AG10803 (cell line): ENCODE measurements at regions not wholly inside any gene's neighbourhood (a gene's known extent, or its start where the extent isn't known, plus 50 kb on each side); places are given as distances from the start of the nearest gene placed in this dataset.

Source experiments
- DNase-seq: peaks from one replicate; pipeline ENCODE4 v3.0.0; 2010; ENCODE audit warnings: low read depth
- H3K4me3 ChIP-seq: 2 replicates; pipeline ENCODE4 v1.5.1; 2011; ENCODE audit warnings: mild to moderate bottlenecking, low read length, control low read depth
- CTCF ChIP-seq: conservative IDR thresholded peaks from 2 replicates; pipeline ENCODE4 v1.5.1; 2011; ENCODE audit warnings: mild to moderate bottlenecking, low read length, control low read depth, inconsistent platforms

- peak; percentile 29 for DNase-seq
- TF ChIP-seq CTCF = no peak
- H3K4me3 ChIP-seq = no peak overlapping the region
These were observed 1368.6 kb upstream of the ADGRL4 start for GRCh38 chr1:80375109-80375508.

- no peak overlapping the region for H3K4me3 ChIP-seq
- DNase-seq = no peak
- TF ChIP-seq CTCF = no peak
These were observed 1363.2 kb upstream of the ADGRL4 start for GRCh38 chr1:80369780-80370179.

GRCh38 chr1:80367058-80367457 lies 1360.5 kb upstream of the ADGRL4 start:
- TF ChIP-seq CTCF = no peak
- H3K4me3 ChIP-seq = no peak overlapping the region
- DNase-seq = no peak

DNA sequence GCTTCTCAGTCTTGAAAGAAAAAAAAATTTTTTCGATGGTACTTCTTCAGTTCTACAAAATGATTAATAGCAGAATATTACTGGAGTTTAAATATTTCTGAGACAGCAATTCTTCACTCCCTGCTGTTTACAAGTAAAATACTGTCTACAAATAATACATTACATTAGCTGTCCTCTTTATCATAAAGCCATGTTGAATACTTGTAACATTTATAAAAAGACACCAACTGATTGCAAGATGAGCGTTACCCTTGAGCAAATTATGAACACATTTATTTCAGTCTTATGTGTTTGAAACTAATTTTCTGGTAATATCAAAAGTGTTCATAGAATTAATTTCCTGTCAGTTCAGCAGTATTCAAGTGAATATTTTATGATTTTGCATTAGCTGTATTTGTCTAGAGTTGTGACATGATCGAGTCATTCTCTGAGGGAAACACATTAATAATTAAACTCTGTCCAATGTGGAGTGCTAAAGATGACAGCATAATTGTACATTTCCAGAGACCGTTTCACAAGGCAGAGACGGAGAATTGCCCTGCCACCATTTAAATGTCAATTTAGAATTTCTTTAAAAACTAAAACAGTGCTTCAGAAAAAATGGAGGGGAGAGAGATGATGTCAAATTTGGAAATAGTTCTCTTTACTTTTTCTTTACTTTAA lies 1359.0 kb upstream of the ADGRL4 start:
- DNase-seq = no peak
- H3K4me3 ChIP-seq = no peak overlapping the region
- no peak for TF ChIP-seq CTCF

DNA sequence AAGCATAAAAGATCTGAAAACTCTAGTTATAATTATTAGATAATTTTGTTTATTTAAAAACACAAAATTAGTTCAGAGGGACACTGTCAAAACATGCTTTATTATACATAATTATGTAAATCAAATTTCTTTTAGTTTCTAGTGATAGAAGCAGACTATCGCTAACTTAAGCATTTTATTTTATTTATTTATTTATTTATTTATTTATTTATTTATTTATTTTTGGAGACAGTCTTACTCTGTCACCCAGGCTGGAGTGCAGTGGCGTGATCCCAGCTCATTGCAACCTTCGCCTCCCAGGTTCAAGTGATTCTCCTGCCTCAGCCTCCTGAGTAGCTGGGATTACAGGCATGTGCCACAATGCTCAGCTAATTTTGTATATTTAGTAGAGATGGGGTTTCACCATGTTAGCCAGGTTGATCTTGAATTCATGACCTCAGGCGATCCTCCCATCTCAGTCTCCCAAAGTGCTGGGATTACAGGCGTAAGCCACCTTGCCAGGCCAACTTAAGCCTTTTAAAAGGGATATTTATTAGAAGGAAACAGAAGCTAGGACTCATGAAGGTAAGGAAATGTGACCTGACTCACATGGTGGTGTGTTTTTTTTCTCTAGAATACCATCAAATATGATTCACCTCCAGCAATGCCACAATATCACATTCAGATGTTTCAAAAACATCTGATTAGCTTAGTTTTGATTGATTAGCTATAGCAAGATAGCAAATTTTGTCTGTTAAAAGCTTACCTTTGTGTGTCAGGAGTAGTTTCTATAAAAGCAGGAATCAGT lies 1357.4 kb upstream of the ADGRL4 start:
- H3K4me3 ChIP-seq = no peak overlapping the region
- TF ChIP-seq CTCF = no peak
- DNase-seq = no peak

GRCh38 chr1:80359666-80360065 lies 1353.1 kb upstream of the ADGRL4 start:
- DNase-seq = no peak
- no peak overlapping the region for H3K4me3 ChIP-seq
- TF ChIP-seq CTCF = no peak

- DNase-seq = no peak
- TF ChIP-seq CTCF = no peak
- no peak overlapping the region for H3K4me3 ChIP-seq
These were observed 1342.7 kb upstream of the ADGRL4 start for GRCh38 chr1:80349218-80349617.
